OCI-LY1 (cell line): ENCODE measurements at regions not wholly inside any gene's neighbourhood (a gene's known extent, or its start where the extent isn't known, plus 50 kb on each side); places are given as distances from the start of the nearest gene placed in this dataset.

ENCODE experiments used
- CTCF ChIP-seq: fragments of 200-600 bp; sonication (generic), shearing (Covaris generic); IDR thresholded peaks from 2 replicates; pipeline ENCODE4 v1.5.1; 2017; ENCODE audit warnings: mild to moderate bottlenecking, antibody characterized with exemption, low read length, moderate library complexity, mixed read lengths
- EZH2 ChIP-seq: fragments of 200-600 bp; sonication (generic), shearing (Covaris generic); IDR thresholded peaks from 2 replicates; pipeline ENCODE4 v1.8.0; 2017; ENCODE audit warnings: borderline replicate concordance, mixed run types, mild to moderate bottlenecking, antibody characterized with exemption, low read length, moderate library complexity, mixed read lengths

GRCh38 chr17:72397223-72397667, 276.4 kb downstream of the SOX9 start:
- TF ChIP-seq CTCF (no peak), EZH2 (no peak)
